ENCODE measurements at regions not wholly inside any gene's neighbourhood (a gene's known extent, or its start where the extent isn't known, plus 50 kb on each side); places are given as distances from the start of the nearest gene placed in this dataset.

DNA sequence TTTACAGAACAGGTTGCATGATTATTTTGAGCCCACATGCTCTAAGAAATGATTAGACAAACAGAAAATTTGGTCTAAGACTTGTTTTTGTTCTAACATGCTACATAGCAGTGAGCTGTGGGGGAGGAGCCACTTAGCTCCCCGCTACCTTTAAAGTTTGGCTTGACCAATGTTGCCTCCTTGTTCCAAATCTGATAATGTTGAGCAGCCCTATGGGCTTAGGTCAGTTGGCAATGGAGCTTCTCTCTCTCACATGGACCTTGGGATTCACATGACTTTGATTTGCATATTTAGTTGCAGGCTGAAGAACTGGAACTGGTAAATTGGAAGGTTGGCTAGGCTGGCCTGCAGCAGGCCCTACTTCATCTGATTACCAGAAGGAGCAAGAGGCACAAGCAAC is 116.4 kb downstream of the EBLN2 start:
- no peak overlapping the region for H3K4ac ChIP-seq (ENCODE audit: low read depth, low read length)
- no peak overlapping the region for H3T11ph ChIP-seq (ENCODE audit: low read length)
- no peaks in the 10 kb centered on the region for H3K27me3 Mint-ChIP-seq (ENCODE audit: low read depth)
- H3K9me3 Mint-ChIP-seq, result no peaks in the 10 kb centered on the region
- H3K56ac ChIP-seq (ENCODE audit: insufficient read length, low read depth, low read length), result no peak overlapping the region
- no peak overlapping the region for H2AFZ ChIP-seq (ENCODE audit: low read length)
- TF ChIP-seq, protein P1, sequence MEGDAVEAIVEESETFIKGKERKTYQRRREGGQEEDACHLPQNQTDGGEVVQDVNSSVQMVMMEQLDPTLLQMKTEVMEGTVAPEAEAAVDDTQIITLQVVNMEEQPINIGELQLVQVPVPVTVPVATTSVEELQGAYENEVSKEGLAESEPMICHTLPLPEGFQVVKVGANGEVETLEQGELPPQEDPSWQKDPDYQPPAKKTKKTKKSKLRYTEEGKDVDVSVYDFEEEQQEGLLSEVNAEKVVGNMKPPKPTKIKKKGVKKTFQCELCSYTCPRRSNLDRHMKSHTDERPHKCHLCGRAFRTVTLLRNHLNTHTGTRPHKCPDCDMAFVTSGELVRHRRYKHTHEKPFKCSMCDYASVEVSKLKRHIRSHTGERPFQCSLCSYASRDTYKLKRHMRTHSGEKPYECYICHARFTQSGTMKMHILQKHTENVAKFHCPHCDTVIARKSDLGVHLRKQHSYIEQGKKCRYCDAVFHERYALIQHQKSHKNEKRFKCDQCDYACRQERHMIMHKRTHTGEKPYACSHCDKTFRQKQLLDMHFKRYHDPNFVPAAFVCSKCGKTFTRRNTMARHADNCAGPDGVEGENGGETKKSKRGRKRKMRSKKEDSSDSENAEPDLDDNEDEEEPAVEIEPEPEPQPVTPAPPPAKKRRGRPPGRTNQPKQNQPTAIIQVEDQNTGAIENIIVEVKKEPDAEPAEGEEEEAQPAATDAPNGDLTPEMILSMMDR (conservative IDR thresholded peaks at IDR 0.05), result no peak
- no peak overlapping the region for H4K5ac ChIP-seq (ENCODE audit: insufficient read length, low read depth, low read length)
- no peak overlapping the region for H3K4me3 Mint-ChIP-seq
- no peak overlapping the region for H4K8ac ChIP-seq (replicated peaks; ENCODE audit: insufficient read length, low read depth, low read length)
- H2BK5ac ChIP-seq (ENCODE audit: insufficient read length, low read length), result no peak overlapping the region
- DNase-seq, result no peak
- H3K14ac ChIP-seq (ENCODE audit: insufficient read depth, low read length), result no peak overlapping the region; the same call in 1 of the 2 replicates
- no peaks in the 10 kb centered on the region for H3K23me2 ChIP-seq (ENCODE audit: insufficient read length, low read depth, low read length, poor library complexity, severe bottlenecking)
- no peak overlapping the region for H3K23ac ChIP-seq (ENCODE audit: insufficient read length, low read depth, low read length)
- H2BK12ac ChIP-seq (ENCODE audit: insufficient read length, low read depth, low read length), result no peak overlapping the region
- WGBS (ENCODE audit: extremely low coverage, insufficient read length, low lambda C conversion rate), result no CpG with 5 or more reads among the region's 1 CpG
- H3K27me3 ChIP-seq (ENCODE audit: insufficient read depth, low read length), result no peaks in the 10 kb centered on the region
- H2BK20ac ChIP-seq (ENCODE audit: low read depth, low read length, poor library complexity, severe bottlenecking), result no peak overlapping the region
- no peaks in the 10 kb centered on the region for H4K20me1 ChIP-seq (ENCODE audit: control insufficient read depth, insufficient read depth, insufficient read length)
- no peak overlapping the region for H4K91ac ChIP-seq (ENCODE audit: insufficient read length, low read depth, low read length)
- H3K4me2 ChIP-seq (ENCODE audit: insufficient read depth, insufficient read length, low read length), result no peak overlapping the region
- H3K9me3 ChIP-seq (ENCODE audit: control insufficient read depth, low read depth, low read length), result no peaks in the 10 kb centered on the region
- H3K27ac ChIP-seq (ENCODE audit: insufficient read length, low read depth, low read length), result no peak overlapping the region
- no peak overlapping the region for H3K18ac ChIP-seq (ENCODE audit: insufficient read length, low read depth, low read length)
- H2BK120ac ChIP-seq (ENCODE audit: low read depth, low read length, poor library complexity, severe bottlenecking), result no peak overlapping the region
- no peaks in the 10 kb centered on the region for H3K36me3 Mint-ChIP-seq (ENCODE audit: insufficient read depth in 1 of 3, low read depth in 3 of 3)
- no peaks in the 10 kb centered on the region for H3K79me2 ChIP-seq (ENCODE audit: insufficient read depth, low read length)
- H3K79me1 ChIP-seq (ENCODE audit: insufficient read depth, low read depth, low read length, poor library complexity, severe bottlenecking), result no peaks in the 10 kb centered on the region
- H3K4me1 ChIP-seq (ENCODE audit: insufficient read depth, low read length), result no peaks in the 10 kb centered on the region; the same call in 1 of the 2 replicates
- no peak overlapping the region for H2BK15ac ChIP-seq (ENCODE audit: low read depth, low read length)
- H3K9ac ChIP-seq (ENCODE audit: extremely low read depth, insufficient read length, low read length), result no peak overlapping the region
- peaks cover 12 to 13% of the 10 kb centered on the region in 2 experiments for H3K4me1 Mint-ChIP-seq
- no peak overlapping the region for H3K27ac Mint-ChIP-seq
- no peak overlapping the region for H2AK5ac ChIP-seq (ENCODE audit: insufficient read length, low read length)
